ENCODE measurements at regions not wholly inside any gene's neighbourhood (a gene's known extent, or its start where the extent isn't known, plus 50 kb on each side); places are given as distances from the start of the nearest gene placed in this dataset.

DNA sequence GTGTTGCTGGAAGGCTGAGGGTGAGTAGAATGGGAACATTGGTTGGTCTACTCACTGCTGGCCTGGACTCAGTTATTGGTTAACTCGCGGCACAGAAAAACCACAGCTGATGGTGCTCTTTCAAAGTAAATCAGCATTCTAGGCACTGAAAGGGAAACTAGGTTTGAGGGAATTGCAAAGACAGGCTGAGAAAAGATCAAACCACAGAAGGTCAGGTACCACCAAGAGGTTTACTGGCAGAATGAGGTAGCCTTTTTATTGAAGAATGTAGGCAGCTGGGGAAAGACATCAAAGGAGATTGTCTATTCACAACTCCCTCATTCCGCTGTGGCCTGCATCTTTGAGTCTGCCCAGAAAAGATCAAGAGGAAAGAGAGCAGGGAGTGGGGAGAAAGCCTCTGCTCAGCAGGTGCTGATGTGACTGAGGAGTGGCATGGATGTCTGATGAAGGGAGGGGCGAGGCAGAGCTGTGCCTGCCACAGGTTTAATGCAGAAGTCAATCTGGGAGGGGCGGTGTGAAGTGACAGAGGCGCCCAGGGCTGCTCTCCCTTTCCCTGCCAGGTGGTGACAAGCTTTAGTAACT, 255.5 kb downstream of the MAN2A1 start:
- no peak for DNase-seq (ENCODE audit: low read depth)

DNA sequence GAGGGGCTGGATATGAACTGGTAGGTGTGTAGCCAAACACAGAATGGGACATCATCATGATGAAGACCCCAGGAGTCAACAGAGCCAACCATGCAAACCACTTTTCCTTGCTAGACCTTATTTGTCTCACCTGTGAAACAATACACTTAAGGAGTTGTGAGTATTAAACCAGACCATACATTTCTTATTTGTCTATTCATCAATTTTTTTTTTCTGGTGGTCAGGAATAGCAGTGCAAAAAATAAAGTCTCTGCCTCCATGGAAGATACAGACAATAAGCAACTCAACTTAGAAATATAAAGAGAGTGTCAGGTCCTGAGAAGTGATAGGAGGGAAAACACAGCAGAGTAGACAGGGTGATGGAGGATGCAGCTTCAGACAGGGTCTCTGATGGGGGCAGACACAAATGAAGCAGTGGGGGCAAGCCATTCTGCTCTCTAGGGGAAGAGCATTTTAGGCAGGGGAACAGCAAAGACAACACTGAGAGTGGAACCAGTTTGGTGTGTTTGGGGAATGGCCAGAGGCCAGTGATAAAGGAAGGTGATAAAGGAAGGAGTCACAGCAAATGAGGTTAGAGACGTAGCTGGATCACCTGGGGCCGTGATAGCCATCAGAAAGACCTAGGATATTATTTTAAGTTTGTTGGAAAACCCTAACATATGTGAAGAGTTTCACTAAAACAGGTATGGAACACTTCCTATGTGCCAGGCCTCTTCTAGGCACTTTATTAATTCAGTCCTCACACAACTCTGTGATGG, 256.2 kb downstream of the MAN2A1 start:
- DNase-seq (ENCODE audit: low read depth), result no peak

- DNase-seq (ENCODE audit: low read depth), result no peak
These were observed 256.9 kb downstream of the MAN2A1 start for GRCh38 chr5:109946610-109947009.

DNA sequence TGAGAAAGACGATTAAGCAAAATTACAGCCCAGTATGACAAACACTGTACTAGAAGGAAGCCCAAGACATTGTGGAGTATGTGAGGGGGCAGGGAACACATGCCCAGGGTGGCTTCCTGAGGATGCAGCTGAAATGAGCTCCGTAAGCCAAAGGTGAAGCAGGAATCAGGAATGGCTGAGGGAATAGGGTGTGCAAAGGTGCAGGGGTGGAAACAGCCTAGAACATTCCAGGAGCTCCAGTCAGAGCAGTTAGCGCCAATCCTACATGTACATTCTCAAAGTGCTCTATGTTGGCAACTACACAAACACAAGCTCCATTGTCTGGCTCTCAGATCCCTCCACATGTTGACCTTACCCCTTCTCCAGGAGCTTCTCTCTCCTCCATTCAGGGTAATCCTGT, 257.9 kb downstream of the MAN2A1 start:
- DNase-seq (ENCODE audit: low read depth), result no peak

GRCh38 chr5:109950634-109951033, 260.9 kb downstream of the MAN2A1 start:
- DNase-seq (ENCODE audit: low read depth), result no peak

DNA sequence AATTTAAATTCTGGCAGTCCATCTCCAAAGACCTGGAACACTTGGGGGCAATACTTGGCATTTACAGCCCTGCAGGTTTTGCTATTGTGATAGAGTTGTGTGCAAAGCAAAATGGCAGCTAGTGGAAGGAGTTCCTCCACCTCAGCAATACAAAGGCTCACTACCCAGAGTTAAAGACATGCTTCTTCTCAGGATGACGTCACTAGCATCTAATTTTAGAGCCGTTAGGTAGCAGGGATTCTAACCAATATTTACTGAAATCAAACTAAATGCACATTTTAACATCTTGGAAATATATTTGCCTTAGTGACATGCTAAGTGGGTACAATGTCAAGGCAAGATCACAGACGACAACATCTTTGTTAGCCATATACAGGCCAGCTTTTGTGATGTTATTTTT, 261.6 kb downstream of the MAN2A1 start:
- DNase-seq (ENCODE audit: low read depth), result no peak

GRCh38 chr5:109951758-109952157, 262.0 kb downstream of the MAN2A1 start:
- no peak for DNase-seq (ENCODE audit: low read depth)

DNA sequence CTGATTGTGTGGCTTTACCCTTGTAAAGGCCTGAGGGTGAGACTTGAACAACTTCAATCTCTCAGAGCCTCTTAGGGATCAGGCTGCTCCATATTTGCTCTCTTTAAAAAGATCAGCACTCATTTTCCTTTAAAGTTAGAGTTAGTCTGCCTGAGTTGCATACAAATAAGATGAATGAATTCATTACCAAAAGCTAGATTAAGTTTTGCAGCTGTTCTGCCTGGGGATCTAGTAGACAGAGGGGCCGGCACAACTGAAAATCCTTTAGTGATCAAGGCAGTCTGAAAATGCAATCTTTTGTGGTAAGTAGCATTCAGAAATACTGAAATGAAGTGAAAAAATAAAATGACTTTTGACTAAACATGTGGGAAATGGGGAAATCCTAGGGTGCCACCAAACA, 264.0 kb downstream of the MAN2A1 start:
- no peak for DNase-seq (ENCODE audit: low read depth)

GRCh38 chr5:109956884-109957283, 267.2 kb downstream of the MAN2A1 start:
- no peak for DNase-seq (ENCODE audit: low read depth)

GRCh38 chr5:109958082-109958481, 268.4 kb downstream of the MAN2A1 start:
- DNase-seq (ENCODE audit: low read depth), result no peak

DNA sequence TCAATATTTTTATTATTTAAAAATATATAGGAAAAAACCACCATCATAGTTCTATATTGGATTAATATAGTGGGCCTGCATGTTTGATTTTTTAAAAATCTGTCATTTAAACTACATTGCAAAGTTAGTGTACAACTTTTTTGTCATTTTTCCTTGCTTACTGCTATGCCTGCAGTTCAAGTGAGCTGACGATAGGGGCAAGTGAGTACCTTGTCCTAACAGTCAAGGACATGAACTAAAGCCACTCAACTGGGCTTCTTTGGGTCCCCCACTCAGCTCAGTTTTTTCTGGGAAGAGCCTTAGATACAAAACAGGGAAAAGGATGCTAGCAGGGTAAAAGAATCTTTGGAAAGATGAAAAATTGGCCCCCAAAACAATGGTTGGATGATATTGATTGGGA, 269.9 kb downstream of the MAN2A1 start:
- no peak for DNase-seq (ENCODE audit: low read depth)

DNA sequence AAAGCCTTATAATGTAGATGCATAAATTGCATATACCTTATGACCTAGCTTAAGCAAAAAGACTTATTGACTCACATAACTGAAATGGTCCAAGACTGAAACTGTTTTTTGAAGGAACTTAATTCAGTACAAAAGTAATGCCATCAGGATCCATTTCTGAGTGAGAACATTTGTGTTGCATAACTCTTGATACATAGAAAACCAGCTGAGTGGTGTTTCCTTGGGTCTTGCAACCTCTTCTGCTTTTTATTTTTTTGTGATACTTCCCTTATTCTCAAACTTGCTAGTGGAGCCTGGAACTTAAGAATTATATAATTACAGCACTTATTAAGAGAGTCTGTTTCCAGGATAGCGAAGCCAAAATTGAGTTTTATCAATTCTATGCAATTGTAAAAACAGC, 272.0 kb downstream of the MAN2A1 start:
- no peak for DNase-seq (ENCODE audit: low read depth)

DNA sequence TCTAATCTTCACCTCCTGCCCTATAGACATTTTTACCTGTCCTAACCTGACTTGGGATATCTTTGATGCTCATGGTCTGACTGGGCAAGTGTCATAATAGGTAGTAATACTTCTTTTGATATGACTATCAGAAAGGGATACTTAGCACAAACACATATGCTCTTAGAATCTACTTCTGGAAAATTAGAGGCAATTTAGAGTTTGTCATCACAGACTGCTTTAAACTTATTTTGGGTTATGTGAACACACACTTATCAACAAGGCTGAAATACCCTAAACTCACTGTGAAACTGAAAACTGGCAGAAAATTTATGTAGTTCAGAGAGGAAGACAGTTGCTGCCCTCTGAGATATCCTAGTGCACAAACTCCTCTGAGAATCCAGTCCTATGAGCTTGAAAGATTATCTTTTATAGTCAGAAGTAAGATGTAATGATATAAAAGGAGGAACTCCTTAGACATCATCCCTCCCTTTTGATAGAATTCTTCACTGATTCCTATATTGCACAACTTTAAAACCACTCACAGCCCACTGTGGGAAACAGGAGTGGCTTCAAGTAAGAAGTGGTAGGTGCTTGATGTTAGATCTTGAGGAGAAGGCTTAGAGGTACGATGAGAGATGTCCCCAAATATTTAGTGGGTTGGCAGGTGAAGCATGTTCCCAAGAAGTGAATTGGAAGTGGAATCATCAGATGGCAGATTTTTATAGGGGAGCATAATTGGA, 273.3 kb downstream of the MAN2A1 start:
- no peak for DNase-seq (ENCODE audit: low read depth)

DNA sequence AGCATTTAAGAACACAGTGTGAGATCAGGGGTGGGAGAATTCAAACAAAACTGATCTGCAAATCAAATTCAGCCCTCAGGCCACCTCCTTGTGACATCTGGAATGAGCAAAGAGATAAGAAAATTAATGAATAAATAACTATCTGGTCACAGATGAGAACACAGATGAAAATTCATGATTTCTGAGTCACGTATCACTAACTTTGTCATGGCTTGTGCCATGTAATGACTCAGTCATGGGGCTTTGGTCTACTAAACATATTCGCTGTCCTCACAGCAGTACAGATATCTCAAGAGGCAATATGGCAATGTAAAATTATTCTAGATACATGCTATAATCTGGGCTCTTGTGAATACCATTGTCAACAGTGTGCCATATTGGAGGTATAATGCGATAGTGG, 274.4 kb downstream of the MAN2A1 start:
- no peak for DNase-seq (ENCODE audit: low read depth)

DNA sequence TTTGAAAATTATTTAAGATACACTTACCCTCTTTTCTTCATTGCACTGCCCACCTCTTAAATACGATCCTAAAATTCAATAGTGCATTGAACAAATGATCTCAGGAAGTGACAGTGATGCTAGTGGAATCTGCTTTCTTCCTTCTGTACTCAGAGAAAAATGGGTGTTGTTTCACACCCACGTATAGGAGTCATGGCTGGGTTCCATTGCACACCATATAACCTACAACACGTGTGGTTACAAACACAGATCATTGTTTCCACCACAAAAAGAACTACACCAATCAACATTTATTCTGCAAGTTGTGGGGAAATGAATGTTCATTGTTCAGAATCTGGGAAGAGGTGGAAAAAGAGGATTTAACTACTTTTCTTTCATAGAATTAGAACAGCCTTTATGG, 275.9 kb downstream of the MAN2A1 start:
- DNase-seq (ENCODE audit: low read depth), result no peak

GRCh38 chr5:109971968-109972367, 282.2 kb downstream of the MAN2A1 start:
- no peak for DNase-seq (ENCODE audit: low read depth)

- DNase-seq (ENCODE audit: low read depth), result no peak
These were observed 292.3 kb downstream of the MAN2A1 start for GRCh38 chr5:109981979-109982378.

GRCh38 chr5:109982966-109983534, 293.3 kb downstream of the MAN2A1 start:
- no peak for DNase-seq (ENCODE audit: low read depth)

GRCh38 chr5:109986726-109987125, 297.0 kb downstream of the MAN2A1 start:
- no peak for DNase-seq (ENCODE audit: low read depth)

DNA sequence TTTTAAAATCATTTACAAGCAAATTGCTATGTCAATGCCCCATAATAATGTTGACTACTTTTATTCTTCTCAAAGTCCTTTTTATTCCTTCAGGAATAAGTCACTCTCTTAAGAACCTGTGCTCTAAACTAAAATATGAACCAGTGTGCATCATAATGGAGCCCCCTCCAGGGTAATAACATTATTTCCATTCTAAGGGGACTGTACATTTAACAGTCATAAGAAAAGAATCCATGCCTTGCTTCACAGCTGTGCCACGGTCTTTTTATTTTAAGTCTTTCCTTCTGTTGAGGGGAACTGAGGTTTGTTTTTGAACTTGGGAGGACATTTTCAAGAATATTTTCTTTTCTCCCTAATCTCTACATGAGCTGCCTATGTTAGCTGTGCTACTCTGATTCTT, 297.6 kb downstream of the MAN2A1 start:
- no peak for DNase-seq (ENCODE audit: low read depth)

GRCh38 chr5:109987970-109988369, 298.2 kb downstream of the MAN2A1 start:
- DNase-seq (ENCODE audit: low read depth), result no peak

DNA sequence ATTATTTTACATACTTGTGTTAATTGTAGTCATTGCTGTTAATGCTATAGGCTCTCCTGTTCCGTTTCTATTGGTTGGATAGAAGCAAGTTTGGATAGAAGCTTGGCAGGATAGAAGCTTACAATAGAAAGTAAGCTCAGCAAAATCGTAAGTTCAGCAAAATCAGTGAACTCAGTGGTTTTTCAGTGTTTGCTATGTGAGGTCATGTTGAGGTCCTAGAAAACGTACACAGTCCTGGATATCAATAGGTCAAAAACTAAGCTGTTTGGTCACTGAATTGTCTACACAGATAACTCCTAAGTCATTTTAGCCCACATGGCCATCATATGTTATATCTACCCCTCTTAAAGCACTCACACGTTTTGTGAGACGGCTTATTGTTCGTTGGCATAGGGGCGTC, 299.4 kb downstream of the MAN2A1 start:
- DNase-seq (ENCODE audit: low read depth), result no peak

Measured in stimulated activated CD4-positive, alpha-beta T cell treated with anti-CD3 and anti-CD28 coated beads, Interleukin-2, amount 100 ng/mL, for 4 hours (primary cell).